Large intestine (tissue), 3 donors: ENCODE measurements at regions not wholly inside any gene's neighbourhood (a gene's known extent, or its start where the extent isn't known, plus 50 kb on each side); places are given as distances from the start of the nearest gene placed in this dataset.

ENCODE experiments used
- DNase-seq, 2 donors: peaks; one replicate each; pipeline versions ENCODE4 v3.0.0 to v3.0.0-alpha.2; 2013
- H3K27ac ChIP-seq: one replicate; pipeline ENCODE4 v1.5.1; 2013; ENCODE audit warnings: low read length
- H3K27me3 ChIP-seq: 2 replicates; pipeline ENCODE4 v1.6.1; 2013; ENCODE audit warnings: low read length; ENCODE audit not compliant: control insufficient read depth, insufficient read depth
- H3K36me3 ChIP-seq: 2 replicates; pipeline ENCODE4 v1.6.1; 2013; ENCODE audit warnings: low read length; ENCODE audit not compliant: control insufficient read depth, insufficient read depth
- H3K4me1 ChIP-seq: one replicate; pipeline ENCODE4 v1.6.1; 2013; ENCODE audit warnings: low read length; ENCODE audit not compliant: control insufficient read depth, insufficient read depth
- H3K4me3 ChIP-seq: one replicate; pipeline ENCODE4 v1.5.1; 2013; ENCODE audit warnings: low read length
- H3K9me3 ChIP-seq: one replicate; pipeline ENCODE4 v1.6.1; 2013; ENCODE audit warnings: mild to moderate bottlenecking, low read depth, low read length, moderate library complexity; ENCODE audit not compliant: control insufficient read depth
- WGBS: methylation state at CpG from one replicate; pipeline ENCODE4 v1.1.5; 2013; ENCODE audit warnings: low lambda C conversion rate; ENCODE audit not compliant: insufficient coverage; 5-methylcytosine and 5-hydroxymethylcytosine counted together

DNA sequence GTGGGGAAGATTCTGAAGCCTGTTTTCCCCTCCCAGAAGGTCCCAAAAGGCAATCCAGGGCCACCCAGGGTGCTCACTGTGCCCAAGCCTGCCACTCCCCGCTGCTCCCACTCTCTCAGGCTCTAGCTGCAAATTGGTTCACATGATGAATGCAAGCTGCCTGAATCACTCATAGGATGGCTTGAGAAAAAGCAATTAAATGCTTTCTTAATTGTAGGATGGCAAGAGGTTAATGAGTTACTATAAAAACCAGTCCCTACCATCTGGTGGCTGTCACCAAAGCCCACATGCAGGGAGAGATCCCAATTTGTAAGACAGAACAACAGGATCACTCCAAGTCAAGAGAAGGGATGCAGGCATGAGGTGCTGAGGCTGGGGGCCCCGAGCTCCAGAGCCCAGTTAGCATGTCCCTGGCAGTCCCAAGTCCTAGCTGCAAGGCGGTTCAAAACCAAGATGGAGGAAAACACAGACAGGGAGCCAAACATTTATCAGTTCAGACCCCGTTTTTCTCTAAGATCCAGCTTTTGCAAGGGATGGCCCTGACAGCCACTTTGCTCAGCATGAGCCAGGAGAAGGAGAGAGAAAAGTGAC is 207.1 kb downstream of the UACA start:
- Histone ChIP-seq H3K9me3 (no peaks in the 10 kb centered on the region), H3K36me3 (no peaks in the 10 kb centered on the region), H3K27me3 (no peaks in the 10 kb centered on the region), H3K4me1 (peaks cover 9% of the 10 kb centered on the region), H3K27ac (no peak overlapping the region), H3K4me3 (no peak overlapping the region)
- no CpG with 5 or more reads among the region's 4 CpGs for WGBS
- no peak for DNase-seq

- Histone ChIP-seq H3K36me3 (no peaks in the 10 kb centered on the region), H3K27ac (no peak overlapping the region), H3K9me3 (no peaks in the 10 kb centered on the region), H3K4me3 (no peak overlapping the region), H3K4me1 (peaks cover 9% of the 10 kb centered on the region), H3K27me3 (no peaks in the 10 kb centered on the region)
- WGBS = 100% methylated on average over 1 of the region's 3 CpGs
- no peak for DNase-seq
Measured at GRCh38 chr15:70555713-70556112, 207.6 kb downstream of the UACA start.

DNA sequence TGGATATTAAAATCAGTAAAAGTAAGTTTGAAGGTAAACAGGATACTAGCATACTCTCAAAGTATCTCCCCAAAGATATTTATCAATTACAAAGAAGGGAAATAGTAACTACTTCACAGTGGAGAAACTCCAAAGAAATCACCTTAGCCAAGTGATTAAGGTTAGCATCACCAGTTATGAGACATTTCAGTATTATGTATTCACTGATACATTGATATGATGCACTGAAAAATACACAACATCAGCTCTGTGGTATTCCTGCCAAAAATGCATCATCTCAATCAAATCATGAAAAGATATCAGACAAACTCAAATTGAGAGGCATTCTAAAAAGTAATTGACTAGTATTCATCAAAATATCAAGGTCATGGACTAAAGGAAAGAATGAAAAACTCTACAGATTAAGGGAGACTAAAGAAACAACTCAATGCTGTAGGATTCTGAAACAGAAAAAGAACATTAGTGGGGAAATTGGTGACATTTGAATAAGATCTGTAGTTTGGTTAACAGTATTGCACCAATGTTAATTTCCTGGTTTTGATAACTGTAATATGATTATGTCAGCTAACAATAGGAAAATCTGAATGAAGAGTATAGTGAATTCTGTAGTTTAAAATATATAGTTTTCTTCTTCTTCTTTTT is 215.4 kb downstream of the UACA start:
- Histone ChIP-seq H3K4me1 (no peaks in the 10 kb centered on the region), H3K27me3 (no peaks in the 10 kb centered on the region), H3K4me3 (no peak overlapping the region), H3K27ac (no peak overlapping the region), H3K36me3 (no peaks in the 10 kb centered on the region), H3K9me3 (no peaks in the 10 kb centered on the region)
- DNase-seq = no peak

DNA sequence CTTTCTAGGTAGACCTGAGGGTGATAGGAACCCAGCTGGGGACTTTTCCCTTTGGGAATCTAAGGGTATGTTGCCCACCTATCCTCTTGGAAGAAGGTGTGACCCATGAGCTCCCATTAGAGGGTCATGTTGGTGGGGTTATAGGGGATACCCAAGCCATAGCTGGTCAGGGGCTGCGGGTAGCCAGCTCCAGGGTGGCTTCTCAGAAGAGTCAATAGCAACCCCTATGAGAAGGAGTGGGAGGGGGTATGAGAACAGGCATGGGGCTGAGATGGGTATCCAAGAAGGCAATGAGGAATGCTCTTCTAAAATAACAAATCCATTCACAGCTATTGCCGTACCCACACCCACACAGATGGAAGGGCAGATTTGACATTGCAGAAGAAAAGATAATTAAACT is 217.8 kb downstream of the UACA start:
- Histone ChIP-seq H3K4me1 (no peaks in the 10 kb centered on the region), H3K4me3 (no peak overlapping the region), H3K36me3 (no peaks in the 10 kb centered on the region), H3K9me3 (no peaks in the 10 kb centered on the region), H3K27me3 (no peaks in the 10 kb centered on the region), H3K27ac (no peak overlapping the region)
- 100% methylated on average over 1 of the region's 2 CpGs for WGBS
- DNase-seq = no peak

DNA sequence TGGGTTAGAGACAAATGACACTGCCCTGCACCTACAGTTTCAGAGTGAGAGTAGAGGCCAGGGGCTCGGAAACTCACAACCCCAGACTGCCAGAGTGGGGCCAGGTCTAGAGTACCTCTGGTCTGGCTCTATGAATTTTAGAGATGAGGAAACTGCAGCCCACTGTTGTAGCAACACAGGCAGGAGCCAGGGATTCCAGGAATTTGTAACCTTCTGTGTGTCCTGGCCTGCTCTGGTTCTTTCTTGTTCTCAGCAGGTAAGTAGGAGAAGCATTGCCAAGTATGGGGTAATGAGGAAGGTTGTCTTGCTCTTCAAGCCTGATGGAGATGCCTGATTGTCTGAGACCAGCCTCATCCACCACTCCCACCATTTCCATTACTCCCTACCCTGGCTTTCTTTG is 221.8 kb downstream of the UACA start:
- Histone ChIP-seq H3K27ac (no peak overlapping the region), H3K4me3 (no peak overlapping the region), H3K27me3 (no peaks in the 10 kb centered on the region), H3K9me3 (no peaks in the 10 kb centered on the region), H3K4me1 (peaks cover 5% of the 10 kb centered on the region), H3K36me3 (no peaks in the 10 kb centered on the region)
- no CpG with 5 or more reads among the region's 1 CpG for WGBS
- DNase-seq = no peak

GRCh38 chr15:70539912-70540530 is 223.3 kb downstream of the UACA start:
- no CpG with 5 or more reads among the region's 12 CpGs for WGBS
- peaks cover 5% of the 10 kb centered on the region for H3K4me1 ChIP-seq
- no peaks in the 10 kb centered on the region for H3K36me3 ChIP-seq
- DNase-seq = no peak
- H3K27me3 ChIP-seq = no peaks in the 10 kb centered on the region
- H3K9me3 ChIP-seq = no peaks in the 10 kb centered on the region
- H3K4me3 ChIP-seq = no peak overlapping the region
- no peak overlapping the region for H3K27ac ChIP-seq

GRCh38 chr15:70539409-70539808 is 223.9 kb downstream of the UACA start:
- Histone ChIP-seq H3K4me1 (peaks cover 5% of the 10 kb centered on the region), H3K27me3 (no peaks in the 10 kb centered on the region), H3K9me3 (no peaks in the 10 kb centered on the region), H3K36me3 (no peaks in the 10 kb centered on the region), H3K4me3 (no peak overlapping the region), H3K27ac (no peak overlapping the region)
- WGBS = 60% methylated on average over 1 of the region's 5 CpGs
- DNase-seq = no peak

DNA sequence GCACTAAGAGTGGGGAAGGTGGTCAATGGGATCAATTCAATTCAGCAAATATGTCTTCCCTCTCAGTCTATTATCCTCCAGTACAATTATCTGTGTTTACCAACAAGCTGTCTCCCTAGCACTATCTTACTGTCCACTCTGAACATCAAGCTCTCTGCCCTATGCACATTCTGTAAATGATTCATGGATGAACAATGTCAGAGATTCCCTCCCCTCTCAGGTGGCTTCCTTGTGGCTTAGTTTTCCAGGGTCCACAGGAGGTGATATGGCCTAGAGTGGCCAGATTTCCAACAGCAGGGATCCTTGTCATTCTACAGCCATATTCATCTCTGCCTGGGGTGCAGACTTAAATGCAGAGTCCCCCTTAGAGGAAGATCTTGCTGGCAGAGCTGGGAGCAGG is 225.1 kb downstream of the UACA start:
- no peak overlapping the region for H3K4me3 ChIP-seq
- H3K27me3 ChIP-seq = no peaks in the 10 kb centered on the region
- H3K9me3 ChIP-seq = no peaks in the 10 kb centered on the region
- DNase-seq = no peak
- H3K36me3 ChIP-seq = no peaks in the 10 kb centered on the region
- peaks cover 5% of the 10 kb centered on the region for H3K4me1 ChIP-seq
- H3K27ac ChIP-seq = no peak overlapping the region

DNA sequence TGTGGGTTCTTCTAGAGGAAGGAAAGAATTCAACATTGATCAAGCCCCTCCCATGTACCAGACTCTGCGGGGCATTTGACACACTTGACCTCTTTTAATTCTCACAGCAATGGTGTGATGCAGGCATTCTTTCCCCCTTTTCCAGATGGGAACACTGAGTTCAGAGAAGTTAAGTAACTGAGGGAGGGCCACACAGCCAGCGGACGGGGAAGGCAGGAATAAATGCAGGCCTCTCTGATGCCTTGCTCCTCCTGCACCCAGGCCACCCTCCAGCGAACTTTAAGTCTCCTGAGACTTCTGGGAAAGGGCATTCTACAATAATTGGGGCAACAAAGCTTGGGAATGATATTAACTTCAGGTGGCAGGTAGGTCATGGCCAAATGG is 227.4 kb downstream of the UACA start:
- Histone ChIP-seq H3K9me3 (no peaks in the 10 kb centered on the region), H3K4me3 (no peak overlapping the region), H3K4me1 (peaks cover 5% of the 10 kb centered on the region), H3K27me3 (no peaks in the 10 kb centered on the region), H3K36me3 (no peaks in the 10 kb centered on the region), H3K27ac (no peak overlapping the region)
- no peak for DNase-seq
- WGBS = no CpG with 5 or more reads among the region's 4 CpGs

- Histone ChIP-seq H3K27ac (no peak overlapping the region), H3K4me1 (peaks cover 5% of the 10 kb centered on the region), H3K36me3 (no peaks in the 10 kb centered on the region), H3K27me3 (no peaks in the 10 kb centered on the region), H3K9me3 (no peaks in the 10 kb centered on the region), H3K4me3 (no peak overlapping the region)
- WGBS = 100% methylated on average over 1 of the region's 11 CpGs
- DNase-seq = no peak
Measured at GRCh38 chr15:70535071-70535954, 228.0 kb downstream of the UACA start.
